ENCODE measurements at regions not wholly inside any gene's neighbourhood (a gene's known extent, or its start where the extent isn't known, plus 50 kb on each side); places are given as distances from the start of the nearest gene placed in this dataset.

- TF ChIP-seq CTCF (IDR thresholded peaks at IDR 0.05) = no peak
- TF ChIP-seq POLR2A (IDR thresholded peaks at IDR 0.05) = no peak
- TF ChIP-seq POLR2AphosphoS5 (IDR thresholded peaks at IDR 0.05; ENCODE audit: insufficient read depth in 1 of 2, low read depth in 1 of 2) = no peak
These were observed 308.4 kb downstream of the ISL1 start for GRCh38 chr5:51691538-51692079.
